ENCODE measurements at regions not wholly inside any gene's neighbourhood (a gene's known extent, or its start where the extent isn't known, plus 50 kb on each side); places are given as distances from the start of the nearest gene placed in this dataset.
A peak's percentile ranks its signal among the peaks of the same experiment; 100 is the strongest.
"Not testable (repeated sequence)": the region's sequence is repeated elsewhere in the genome, so short reads cannot be mapped to it uniquely, and the experiment has no call there.

DNA sequence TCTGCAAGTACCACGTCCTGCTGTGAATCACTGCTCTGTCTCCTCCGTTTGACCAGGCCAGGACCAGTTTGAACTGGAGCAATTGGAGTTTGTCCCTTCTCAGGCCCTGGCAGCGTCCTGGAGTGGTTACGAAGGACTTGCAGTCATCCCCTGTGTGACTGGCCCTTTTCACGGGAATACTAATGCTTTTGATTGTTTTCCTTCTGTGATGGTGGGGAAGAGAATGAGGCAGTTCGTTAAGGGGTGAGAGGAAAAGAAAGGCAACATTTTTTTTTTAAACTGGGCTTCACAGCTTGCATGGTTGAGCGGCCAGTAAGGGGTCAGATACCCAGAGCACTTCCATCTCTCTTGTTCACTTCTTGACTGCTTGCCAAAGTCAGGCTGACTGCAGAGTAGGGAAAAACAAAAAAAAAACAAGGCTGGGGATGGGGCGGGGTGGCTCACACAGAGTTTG, 153.5 kb upstream of the STK32A start:
- no peak for DNase-seq (ENCODE audit: low spot score)

DNA sequence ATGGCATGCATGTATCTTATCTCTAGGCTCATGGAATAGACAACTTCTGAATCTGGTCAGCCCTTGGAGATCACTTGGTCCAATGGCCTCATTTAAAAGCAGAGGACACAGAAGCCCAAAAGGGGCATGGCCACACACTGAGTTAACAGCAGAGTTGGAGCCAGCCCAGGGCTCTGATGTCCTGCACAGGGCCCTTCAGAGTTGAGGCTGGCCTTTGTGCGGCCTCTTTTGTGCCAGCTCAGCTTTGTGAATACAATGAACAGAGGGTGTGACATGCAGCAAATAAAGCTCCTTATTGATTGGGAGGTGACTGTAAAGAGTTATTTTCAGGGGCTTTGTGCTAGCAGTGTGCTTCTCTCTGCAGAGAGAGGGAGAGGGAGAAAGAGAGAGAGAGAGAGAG, 150.1 kb upstream of the STK32A start:
- no peak for DNase-seq (ENCODE audit: low spot score)

DNA sequence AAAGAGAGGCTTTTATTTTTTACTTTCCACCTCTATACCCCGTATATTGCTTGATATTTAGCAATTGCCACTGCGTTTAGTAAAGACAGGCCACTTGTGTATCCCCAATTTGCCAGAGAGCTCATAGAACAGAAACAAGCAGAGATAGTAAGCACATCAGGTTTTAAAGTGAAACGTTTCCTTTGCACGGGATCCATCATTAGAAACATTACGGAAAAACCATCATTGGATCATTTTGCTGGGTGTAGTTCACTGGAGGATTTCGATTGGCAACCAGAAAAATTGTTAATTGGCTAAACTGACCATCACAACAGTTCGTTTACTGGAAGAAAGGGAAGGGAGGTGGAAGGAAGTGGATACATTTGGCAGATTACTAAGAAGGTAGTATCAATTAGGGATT, 149.4 kb upstream of the STK32A start:
- no peak for DNase-seq (ENCODE audit: low spot score)

GRCh38 chr5:147092044-147092443, 142.8 kb upstream of the STK32A start:
- no peak for DNase-seq (ENCODE audit: low spot score)

DNA sequence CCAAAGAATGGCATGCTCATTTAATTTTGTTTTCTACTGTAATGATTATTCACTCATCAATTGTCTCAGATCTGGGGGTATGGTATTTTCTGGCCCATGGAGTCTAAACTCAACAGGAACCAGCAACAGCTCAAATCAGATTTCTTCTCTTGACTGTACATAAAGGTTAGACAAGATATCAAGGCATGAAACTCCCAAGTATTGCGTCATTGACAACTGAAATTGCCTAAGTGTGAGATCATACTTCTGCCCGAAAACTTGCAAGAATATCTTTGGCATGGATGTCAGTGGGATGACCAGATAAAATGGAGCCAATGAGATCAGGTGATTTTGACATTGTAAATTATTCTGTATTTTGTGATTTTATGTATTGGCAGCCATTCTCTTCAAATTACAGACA, 141.7 kb upstream of the STK32A start:
- no peak for DNase-seq (ENCODE audit: low spot score)

DNA sequence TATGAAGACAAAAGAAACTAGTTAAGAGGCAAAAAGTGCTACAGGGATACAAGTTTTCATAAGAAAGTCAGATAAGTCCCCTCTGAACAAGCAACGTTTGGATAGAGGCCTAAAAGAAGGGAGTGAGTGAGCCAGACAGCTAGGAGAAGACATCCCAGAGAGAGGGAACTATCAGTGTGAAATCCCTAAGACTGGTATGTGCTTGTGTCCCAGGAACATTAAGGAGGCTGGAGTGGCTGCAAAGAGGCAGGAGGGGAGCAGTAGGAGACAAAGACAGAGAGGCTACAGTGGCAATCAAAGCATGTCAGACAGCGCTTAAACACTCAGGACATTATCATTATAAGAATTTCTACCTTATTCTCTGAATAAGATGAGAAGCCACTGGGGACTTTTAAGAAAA, 139.1 kb upstream of the STK32A start:
- no peak for DNase-seq (ENCODE audit: low spot score)

DNA sequence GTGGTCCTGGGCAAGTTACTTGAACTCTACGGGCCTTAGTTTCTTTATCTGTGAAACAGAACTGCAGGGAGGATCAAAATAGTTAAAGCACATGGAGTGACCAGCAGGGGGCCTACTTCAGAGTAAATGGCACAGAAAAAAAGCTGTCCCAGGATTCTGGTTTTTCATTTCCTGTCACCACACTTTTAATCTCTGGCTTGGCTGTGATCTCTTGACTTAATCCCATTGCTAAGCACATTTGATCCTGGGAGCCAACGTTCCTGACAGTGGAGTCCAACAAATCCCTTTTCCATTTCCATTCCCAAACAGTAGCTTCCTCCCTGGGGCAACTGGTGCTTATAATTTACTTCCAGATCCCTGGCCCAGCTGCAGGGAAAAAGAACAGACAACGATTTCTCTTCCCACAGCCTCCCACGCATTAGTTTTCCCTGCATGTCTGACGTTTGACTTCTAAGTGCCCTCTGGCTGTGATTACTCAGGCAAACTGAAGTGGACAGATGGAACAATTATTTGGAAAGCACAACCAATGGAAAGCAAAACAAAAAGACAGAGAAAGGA, 136.5 kb upstream of the STK32A start:
- DNase-seq (ENCODE audit: low spot score), result peak; percentile 48

DNA sequence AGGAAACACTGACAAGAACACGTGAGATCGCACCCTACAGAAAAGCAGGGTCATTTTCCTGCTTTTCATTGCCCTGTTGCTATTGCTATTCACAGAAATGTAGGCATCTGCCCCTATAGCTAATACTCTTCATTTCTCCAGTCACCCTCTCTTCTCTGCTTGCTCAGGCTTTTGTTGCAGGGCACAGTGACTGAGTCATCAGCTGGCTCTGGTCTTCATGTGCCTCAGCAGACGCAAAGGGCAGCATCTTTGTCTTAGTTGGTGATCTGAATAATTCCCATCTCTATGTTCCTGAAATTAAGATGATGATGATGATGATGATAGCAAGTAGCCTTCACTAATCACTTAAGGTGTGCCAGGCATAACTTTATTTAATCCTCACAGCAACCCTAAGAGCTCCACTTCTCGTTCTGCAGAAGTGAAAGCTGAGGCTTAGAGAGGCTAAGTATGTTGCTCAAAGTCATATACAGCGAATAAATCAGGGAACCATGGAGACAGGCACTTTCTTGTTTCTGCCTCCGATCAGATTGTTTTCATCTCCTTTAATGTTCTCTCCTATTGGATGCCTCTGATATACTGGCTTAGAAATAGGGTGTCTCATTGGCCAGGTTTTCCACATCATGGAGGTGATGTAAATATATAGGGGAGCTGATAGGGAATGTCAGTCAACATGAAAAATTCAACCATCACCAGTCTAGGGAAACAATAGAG, 133.0 kb upstream of the STK32A start:
- peak; percentile 37 for DNase-seq (ENCODE audit: low spot score)

DNA sequence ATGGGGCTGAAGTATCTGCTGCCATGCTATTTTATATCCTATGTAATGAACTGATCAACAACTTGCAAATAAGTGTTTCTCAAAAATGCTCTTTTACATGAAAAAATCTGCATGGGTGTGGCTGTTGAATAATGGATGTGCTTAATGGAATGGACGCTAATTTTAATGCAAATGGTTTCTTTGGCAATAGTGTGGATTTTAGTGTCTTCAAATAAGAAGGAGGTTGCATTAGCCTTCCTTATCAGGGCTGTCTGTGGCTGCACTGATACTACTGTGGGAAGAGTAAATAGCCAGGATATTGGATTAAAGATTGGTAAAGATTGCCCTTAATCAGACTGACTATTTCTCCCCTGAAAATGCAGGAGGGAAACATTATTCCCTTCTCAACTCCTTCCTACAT, 121.9 kb upstream of the STK32A start:
- DNase-seq (ENCODE audit: low spot score), result no peak

DNA sequence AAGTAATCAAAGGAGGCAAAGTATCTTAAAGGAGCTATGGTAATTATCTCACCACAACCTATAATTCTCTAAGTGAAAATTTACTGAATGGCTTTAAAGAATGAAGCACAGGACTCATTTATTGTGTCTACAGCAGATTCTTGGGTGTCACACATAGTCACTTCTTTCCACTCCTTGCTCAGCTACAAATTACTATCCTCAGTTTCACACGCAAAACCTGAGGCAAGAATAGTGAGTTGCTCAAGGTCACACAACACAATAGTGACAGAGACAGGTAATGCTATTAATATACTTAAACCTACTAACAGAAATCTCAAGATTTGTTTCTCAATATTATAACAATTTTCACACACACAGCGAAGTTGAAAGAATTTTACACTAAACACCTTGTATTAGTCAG, 120.9 kb upstream of the STK32A start:
- DNase-seq (ENCODE audit: low spot score), result no peak

- not testable (repeated sequence) for DNase-seq (ENCODE audit: low spot score)
Measured at GRCh38 chr5:147139759-147140158, 95.1 kb upstream of the STK32A start.

- no peak for DNase-seq (ENCODE audit: low spot score)
Measured at GRCh38 chr5:147140558-147140957, 94.3 kb upstream of the STK32A start.

DNA sequence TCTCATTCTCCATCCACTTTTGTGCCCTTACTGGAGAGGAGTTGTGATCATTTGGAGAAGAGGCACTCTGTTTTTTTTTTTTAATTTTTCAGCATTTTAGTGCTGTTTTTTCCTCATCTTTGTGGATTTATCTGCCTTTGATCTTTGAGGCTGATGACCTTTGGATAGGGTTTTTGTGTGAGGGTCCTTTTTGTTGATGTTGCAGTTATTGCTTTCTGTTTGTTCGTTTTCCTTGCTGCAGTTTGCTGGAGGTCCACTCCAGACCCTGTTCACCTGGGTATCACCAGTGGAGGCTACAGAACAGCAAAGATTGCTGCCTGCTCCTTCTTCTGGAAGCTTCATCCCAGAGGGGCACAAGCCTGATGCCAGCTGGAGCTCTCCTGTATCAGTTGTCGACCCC, 93.2 kb upstream of the STK32A start:
- not testable (repeated sequence) for DNase-seq (ENCODE audit: low spot score)

DNA sequence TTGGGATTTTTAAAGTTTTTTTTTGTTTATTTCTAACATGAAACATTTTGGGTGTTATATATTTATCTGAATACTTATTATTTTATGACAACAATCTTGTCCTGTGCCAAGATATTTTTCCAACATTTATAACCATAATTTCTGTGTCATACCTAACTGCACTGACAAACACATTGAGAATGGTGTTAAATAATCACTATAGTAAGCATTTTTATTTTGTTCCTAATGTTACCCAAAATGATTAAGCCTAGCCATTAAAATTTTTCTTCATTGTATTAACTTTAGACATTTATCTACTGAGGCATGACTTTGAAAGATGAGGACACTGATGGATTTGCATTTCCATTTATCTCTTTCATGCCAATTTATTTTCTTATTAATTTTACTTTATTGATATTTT, 91.6 kb upstream of the STK32A start:
- DNase-seq (ENCODE audit: low spot score), result no peak

DNA sequence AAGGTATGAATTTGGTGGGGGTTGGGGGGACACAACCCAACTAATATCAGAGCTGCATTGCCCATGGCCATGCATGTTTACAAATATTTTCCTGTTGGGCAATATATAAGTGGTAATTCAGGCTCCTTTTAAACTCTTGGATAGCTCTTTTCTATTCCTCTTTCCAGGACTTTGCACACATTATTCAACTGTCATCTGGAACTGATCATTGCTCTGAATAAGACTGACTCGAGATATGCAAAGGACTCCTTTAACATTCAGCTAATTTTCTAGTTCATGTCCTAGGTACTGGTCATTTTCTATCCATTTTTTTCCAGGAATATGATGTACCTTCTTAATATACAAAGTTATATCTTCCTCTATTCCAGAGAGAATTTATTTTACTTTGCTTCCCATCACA, 89.5 kb upstream of the STK32A start:
- DNase-seq (ENCODE audit: low spot score), result no peak

DNA sequence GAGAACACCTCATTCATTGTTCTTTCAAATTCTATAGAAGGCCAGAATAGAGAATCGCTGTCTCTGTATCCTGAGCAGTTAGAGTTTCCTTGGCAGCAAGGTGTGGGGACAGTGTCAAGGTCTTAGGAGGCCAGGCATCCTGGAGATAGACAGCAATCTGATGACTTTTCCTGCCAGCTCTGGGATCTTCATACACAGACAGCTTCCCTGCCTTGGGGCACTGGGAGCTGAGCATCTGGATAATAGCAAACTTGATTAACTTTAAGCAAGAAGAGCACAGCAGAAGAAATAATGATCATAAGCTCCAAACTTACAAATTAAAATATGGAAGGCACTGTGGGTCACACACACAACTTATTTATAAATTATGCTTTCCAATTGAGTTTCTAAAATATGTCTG, 86.1 kb upstream of the STK32A start:
- DNase-seq (ENCODE audit: low spot score), result no peak

DNA sequence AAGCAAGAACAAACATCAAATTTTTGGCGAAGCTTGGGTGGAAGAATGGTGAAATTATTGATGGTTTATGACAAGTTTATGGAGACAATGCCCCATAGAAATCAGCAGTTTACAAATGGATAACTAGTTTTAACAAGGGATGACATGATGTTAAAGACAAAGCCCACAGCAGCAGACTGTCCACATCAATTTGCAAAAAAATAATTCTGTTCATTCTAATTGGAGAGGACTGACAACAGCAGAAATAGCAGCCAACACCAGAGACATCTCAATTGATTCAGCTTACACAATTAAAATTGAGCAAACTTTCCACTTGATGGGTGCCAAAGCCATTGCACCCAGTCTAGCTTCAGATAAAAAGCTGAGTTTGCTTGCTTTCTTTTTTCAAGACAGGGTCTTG, 82.7 kb upstream of the STK32A start:
- DNase-seq (ENCODE audit: low spot score), result no peak

GRCh38 chr5:147154809-147155208, 80.0 kb upstream of the STK32A start:
- no peak for DNase-seq (ENCODE audit: low spot score)

GRCh38 chr5:147156012-147156411, 78.8 kb upstream of the STK32A start:
- no peak for DNase-seq (ENCODE audit: low spot score)

DNA sequence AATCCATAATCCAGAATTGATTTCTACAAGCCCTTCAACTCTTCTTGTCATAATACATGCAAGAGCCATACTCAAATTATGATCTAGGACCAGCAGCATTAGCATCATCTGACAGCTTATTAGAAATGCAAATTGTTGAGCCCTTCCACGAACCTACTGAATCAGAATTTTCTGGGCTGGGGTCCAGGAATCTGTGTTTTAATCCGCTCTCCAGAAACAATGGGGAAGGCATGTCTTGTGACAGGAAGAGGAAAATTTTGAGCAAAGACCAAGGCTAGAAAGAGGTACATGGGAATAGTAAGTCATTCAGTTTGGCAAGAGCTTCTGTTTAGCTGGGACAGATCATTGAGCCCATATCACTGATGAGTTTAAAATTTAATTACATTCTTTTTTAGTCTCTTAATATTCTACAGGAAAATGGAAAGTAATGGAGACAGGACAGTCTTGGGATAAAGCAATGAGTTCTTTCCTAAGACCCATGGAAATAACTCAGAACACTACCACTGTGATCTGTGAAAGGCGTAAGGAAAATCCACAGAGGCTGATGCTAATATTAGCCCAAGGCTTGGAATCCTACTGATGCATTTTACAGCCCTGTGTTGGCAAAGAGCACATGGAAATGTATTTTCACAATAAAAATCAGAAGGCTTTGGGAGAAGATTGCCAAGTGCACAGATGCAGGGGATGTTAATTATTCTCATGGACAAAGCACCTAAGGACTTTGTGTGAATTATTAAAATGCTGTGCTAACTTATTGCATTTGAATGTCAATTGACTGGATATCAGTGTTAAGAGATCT, 73.7 kb upstream of the STK32A start:
- no peak for DNase-seq (ENCODE audit: low spot score)

- DNase-seq (ENCODE audit: low spot score), result no peak
Measured at GRCh38 chr5:147162740-147163139, 72.1 kb upstream of the STK32A start.

DNA sequence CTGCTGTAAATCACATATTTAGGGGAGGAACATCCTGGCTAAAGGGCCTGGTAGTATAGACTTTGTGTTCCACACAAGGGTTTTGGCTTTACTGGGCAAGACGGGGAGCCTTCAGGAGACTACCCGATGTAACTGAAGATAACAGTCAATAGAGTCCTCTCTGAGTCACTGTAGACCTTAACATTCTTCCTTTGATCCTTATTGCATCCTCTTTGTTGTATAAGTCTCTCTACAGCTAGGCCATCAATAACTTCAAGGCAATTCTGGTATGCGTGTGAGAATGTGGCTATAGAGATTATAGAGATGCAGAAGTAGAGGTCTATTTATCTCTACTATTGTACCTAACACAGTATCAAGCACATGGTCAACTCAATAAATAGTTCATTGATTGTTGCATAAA, 67.3 kb upstream of the STK32A start:
- DNase-seq (ENCODE audit: low spot score), result no peak

DNA sequence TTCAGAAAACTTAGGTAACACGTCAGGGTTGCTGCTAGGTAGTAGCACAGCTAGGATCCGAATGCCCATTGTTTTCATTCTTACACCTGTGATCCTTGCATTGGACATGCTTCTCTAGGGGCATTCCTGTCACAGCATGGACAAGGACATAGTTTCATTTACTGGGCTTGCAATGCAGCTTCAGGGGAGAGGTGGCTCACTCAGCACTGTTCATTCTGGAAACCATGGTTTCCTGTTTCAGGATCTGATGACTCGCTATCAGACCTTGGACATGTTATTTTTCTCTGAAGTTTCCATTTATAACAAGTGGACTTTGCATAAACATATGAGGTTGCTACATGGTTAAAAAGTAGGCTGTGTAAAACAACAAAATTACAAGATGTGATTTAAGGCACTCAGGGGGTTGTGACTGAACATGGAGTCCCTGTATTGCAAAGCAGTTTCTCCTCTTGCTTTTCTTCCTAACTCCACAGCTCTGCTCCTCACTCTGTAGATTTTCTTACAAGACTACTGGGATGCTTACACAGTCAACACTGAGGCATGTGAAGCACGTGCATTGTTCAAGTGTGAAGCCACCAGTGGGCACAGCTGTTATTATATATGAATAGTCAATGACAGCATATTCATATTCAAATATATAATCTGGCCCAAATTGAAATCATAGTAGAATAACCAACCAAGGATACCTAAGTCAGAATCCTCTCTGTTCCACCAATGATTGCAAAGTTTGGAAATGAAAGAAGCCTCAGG, 66.1 kb upstream of the STK32A start:
- peak; percentile 27 for DNase-seq (ENCODE audit: low spot score)
